ENCODE measurements at regions not wholly inside any gene's neighbourhood (a gene's known extent, or its start where the extent isn't known, plus 50 kb on each side); places are given as distances from the start of the nearest gene placed in this dataset.

DNA sequence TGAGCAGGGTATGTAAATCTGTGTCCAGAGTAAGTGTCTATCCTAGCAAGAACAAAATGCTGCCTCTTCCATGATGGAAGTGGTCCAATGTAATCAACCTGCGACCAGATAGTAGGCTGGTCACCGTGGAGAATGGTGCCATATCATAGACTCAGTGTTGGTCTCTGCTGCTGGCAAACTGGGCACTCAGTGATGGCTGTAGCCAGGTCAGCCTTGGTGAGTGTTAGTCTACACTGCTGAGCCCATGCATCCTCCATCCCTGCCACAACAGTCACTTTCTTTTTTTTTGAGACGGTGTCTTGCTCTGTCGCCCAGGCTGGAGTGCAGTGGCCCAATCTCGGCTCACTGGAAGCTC, 69.3 kb downstream of the CHRD start:
- TF ChIP-seq, protein P1, sequence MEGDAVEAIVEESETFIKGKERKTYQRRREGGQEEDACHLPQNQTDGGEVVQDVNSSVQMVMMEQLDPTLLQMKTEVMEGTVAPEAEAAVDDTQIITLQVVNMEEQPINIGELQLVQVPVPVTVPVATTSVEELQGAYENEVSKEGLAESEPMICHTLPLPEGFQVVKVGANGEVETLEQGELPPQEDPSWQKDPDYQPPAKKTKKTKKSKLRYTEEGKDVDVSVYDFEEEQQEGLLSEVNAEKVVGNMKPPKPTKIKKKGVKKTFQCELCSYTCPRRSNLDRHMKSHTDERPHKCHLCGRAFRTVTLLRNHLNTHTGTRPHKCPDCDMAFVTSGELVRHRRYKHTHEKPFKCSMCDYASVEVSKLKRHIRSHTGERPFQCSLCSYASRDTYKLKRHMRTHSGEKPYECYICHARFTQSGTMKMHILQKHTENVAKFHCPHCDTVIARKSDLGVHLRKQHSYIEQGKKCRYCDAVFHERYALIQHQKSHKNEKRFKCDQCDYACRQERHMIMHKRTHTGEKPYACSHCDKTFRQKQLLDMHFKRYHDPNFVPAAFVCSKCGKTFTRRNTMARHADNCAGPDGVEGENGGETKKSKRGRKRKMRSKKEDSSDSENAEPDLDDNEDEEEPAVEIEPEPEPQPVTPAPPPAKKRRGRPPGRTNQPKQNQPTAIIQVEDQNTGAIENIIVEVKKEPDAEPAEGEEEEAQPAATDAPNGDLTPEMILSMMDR (IDR thresholded peaks at IDR 0.05) = no peak
- no peak for TF ChIP-seq ZFX (IDR thresholded peaks at IDR 0.05; ENCODE audit: borderline replicate concordance)

Data from 22Rv1 (cell line).